GM18867 (cell line): ENCODE measurements at regions not wholly inside any gene's neighbourhood (a gene's known extent, or its start where the extent isn't known, plus 50 kb on each side); places are given as distances from the start of the nearest gene placed in this dataset.
"Not testable (repeated sequence)": the region's sequence is repeated elsewhere in the genome, so short reads cannot be mapped to it uniquely, and the experiment has no call there.

Experiments
- ATAC-seq: cut with Tn5 transposase; IDR thresholded peaks from one replicate; pipeline ENCODE4 v1.9.1; 2021; ENCODE audit warnings: mild to moderate bottlenecking, moderate library complexity; ENCODE audit not compliant: unreplicated experiment

GRCh38 chr4:154035341-154035740 lies 246.5 kb upstream of the SFRP2 start:
- ATAC-seq: no peak

DNA sequence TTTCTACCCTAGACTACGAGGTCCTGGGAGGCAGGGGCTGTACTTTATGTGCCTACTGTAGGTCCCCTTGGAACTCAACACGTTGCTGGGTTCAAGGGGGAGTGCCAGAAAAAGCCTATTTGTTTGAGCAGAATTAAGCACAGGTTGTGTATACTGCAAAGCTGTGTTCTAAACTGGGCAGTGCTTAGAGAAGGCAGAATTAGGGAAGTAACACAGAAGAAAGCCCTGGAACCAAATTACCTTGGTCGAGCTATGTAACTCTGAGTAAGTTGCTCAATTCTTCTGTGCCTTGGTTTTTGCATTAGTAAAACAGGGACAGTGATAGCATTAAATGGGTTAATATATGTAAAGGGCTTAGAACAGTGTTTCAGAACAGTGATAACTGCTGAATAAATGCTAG lies 245.0 kb upstream of the SFRP2 start:
- ATAC-seq: no peak

DNA sequence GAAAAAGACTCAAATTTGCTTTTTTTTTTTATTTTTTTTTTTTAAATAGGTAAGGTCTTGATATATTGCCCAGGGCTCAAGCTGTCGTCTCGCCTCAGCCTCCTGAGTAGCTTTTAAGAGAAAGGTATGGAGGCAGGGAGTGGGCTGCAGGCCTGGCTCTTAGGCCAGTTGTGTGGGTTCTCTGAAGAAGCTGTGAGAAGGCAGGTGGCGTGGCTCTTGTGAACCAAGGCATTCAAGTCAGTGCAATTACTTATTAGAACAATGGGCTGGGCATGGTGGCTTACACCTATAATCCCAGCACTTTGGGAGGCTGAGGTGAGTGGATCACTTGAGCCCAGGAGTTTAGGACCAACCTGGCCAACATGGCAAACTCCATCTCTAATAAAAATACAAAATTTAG lies 244.0 kb upstream of the SFRP2 start:
- no peak for ATAC-seq

- no peak for ATAC-seq
Measured at GRCh38 chr4:154030746-154031145, 241.9 kb upstream of the SFRP2 start.

DNA sequence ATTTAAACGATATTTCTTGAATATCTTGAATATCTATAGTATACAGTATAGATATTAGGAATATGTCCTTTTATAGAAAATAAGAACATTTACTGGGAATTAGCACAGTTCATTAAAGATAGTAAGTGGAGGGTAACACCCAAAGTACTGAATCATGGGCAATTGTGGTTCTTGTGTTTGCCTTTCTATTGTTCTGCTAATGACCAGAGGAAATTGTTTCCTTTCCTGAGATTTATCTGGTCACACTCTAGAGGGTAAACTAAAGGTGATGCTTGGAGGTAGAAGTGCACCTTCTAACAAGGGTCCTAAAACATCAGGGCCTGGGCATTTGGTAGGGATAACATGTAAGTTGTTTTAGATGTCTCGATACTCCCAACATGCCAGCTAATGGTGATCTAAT lies 241.3 kb upstream of the SFRP2 start:
- no peak for ATAC-seq

DNA sequence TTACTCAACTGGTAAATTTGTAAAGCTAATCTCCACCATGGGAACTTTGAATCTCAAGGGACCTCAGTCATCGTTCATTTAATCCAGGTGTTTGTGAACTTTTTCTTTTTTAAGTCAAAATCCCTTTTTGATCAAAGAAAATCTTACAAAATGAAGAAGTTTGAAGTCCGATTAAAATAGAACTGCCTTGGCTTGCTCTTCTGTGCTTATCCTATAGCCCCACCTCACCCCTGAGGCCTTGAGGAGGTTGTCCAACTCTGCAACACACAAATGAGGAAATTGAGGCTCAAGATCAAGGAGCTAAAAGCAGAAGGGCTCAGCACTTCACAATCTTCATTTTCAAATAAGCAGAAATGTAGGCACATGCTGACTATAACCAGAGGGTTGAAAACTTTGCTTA lies 240.3 kb upstream of the SFRP2 start:
- no peak for ATAC-seq

DNA sequence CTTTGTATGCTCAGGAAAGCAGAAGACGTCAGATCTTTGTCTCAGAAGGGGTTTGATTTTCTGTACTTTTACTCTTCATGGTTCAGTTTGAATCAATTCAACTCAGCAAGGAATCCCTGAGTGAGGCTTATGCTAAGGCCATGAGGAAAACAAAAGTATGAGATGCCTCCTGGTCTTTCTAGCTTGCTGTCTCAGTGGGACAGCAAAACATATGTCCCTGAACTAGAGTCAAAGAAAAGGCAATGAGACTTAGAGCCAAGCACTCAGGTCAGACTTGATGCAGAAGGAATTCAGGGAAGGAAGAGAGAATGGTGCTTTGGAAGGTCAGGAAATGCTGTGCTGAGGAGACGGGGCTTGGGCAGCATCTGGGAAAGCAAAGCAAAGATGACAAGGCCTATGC lies 236.2 kb upstream of the SFRP2 start:
- ATAC-seq: no peak

- no peak for ATAC-seq
Measured at GRCh38 chr4:154024097-154024694, 235.3 kb upstream of the SFRP2 start.

DNA sequence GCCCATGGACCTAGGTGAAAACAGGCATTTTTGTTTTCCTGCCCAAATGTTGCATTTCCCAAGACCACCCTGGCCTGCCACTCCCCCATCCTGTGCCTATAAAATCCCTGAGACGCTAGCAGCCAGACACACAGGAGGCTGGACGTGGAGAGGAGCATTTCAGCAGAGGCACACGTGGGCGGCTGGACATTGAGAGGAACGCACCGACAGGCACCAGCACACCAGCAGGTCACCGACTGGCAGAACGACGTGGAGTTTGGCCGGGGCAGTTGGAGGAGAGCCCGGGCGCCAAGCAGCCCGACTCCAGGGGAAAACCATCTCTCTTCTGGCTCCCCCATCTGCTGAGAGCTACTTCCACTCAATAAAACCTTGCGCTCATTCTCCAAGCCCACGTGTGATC lies 234.8 kb upstream of the SFRP2 start:
- not testable (repeated sequence) for ATAC-seq

- no peak for ATAC-seq
Measured at GRCh38 chr4:154019811-154020210, 230.9 kb upstream of the SFRP2 start.

DNA sequence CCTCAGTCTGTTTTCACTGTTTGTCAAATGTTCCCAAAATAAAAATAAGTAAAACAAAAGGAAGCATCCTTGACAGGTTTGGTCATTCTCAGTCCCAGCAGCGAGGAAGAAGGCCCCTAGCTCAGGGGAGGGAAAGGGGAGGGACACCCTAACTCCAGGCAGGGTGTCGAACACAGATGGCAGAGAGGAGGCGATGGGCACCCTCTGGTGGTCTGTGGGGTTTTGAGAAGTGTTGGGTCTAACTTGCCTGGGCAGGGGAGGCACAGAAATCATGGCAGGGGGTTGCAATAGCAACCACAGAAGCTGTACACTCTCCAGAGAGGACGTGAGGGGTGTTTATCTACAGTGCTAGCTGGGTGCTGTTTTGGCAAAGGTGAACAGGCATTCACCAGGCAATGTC lies 229.8 kb upstream of the SFRP2 start:
- ATAC-seq: no peak

DNA sequence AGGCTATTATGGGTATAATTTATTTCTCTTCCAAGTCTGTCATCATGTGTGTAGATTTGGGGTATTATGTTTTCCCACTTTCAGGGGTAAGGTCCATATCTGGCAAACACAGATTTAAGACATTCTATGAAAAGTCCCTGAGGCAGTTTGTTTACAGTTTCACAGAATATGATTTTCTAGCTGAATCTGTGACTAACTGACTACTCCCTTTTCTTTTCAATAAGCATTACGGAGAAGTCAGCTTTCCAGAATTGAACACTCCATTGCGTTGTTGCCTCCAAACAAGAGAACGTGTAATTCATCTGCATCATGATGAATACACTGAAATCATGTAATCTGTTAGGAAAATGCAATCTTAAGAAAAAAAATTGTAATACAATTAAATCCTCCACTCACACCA lies 226.7 kb upstream of the SFRP2 start:
- no peak for ATAC-seq

- no peak for ATAC-seq
Measured at GRCh38 chr4:154014407-154015321, 225.8 kb upstream of the SFRP2 start.

GRCh38 chr4:154013576-154013975 lies 224.7 kb upstream of the SFRP2 start:
- no peak for ATAC-seq

DNA sequence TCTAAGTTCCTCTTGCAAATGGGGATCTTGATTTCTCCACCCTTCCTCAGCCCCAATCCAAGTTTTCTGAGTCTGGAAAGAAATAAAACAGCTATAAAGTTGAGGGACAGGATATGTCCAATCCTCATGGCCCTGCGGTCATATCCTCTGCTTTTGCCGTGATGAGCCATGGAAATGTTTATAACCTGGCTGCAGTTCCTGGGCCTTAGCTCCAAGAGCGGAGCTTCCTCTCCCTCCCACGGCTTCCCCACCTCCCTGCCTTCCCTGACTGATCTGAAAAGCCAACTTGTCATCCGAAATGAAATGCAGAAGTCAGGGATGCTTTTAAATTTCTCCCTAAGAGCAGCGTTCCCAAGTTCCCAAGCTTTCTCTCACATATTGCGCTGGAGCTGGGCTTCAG lies 221.5 kb upstream of the SFRP2 start:
- ATAC-seq: no peak

- ATAC-seq: no peak
Measured at GRCh38 chr4:154009788-154010187, 220.9 kb upstream of the SFRP2 start.

- no peak for ATAC-seq
Measured at GRCh38 chr4:154009191-154009590, 220.3 kb upstream of the SFRP2 start.

DNA sequence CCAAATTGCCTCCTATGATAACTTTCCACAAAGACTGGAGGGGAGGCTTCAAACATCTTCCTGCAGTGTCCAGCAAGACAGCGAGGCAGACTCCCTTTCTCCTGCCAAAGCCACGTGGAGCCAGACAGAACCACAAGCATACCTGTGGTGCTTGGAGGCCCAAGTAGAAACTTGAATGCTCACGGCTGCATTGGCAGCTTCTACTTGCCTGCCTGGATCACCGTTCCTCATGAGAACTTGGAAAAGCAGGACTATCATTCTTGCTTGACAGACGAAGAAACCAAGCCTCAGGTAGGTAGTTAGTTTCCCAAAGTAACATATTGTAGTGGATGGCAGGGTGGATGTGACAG lies 216.3 kb upstream of the SFRP2 start:
- no peak for ATAC-seq

DNA sequence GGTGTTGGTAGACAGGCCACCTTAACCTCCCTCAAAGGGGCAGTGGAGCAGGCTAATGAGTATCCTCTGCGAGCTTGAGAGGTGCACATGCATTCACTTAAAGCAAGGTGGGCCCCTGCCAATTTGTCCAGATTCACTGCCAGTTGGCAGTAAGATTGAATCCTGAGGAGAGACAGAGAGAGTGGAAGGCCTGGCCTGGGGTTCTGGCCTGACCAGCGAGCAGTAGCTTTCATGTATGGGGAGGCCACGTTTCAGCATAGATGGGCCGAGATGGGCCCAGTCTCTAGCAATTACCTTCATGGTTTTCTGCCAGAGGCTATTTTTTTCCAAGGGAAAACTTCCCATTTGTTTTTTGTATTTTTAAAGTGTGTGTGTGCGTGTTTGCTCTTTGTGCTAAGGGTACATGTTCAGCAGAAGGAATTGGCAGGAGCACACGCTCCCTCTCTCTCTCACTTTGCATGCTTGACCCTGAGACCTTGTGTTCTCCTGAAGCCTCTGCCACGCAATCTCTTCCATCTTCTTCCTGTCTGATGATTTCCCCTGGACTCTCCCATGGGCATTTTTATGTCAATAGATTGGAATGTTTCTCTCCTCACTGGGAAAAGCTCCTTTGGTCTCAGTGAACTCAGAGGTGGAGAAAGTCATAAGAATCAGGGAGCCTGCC lies 215.8 kb upstream of the SFRP2 start:
- ATAC-seq: no peak

DNA sequence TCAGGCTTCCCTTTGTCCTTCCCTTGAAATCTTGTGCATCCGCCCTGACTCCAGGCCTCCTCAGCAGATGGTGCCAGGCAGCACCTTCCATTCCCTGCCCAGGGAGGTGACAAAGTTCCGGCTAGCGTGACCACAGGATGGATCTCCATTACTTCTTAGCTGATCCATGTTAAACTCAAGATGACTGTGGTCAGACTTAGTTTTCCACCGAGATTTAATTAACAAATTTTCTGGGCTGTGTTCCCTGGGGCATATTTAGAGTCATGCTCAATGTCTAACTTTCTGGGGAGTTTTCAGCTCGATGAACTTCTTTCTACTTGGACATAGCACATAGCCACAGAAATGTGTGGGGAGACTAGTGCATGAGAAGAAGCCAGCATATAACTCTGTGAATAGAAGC lies 215.1 kb upstream of the SFRP2 start:
- no peak for ATAC-seq

GRCh38 chr4:154003378-154003777 lies 214.5 kb upstream of the SFRP2 start:
- no peak for ATAC-seq

GRCh38 chr4:154001193-154001592 lies 212.3 kb upstream of the SFRP2 start:
- no peak for ATAC-seq
